Activated gamma-delta T cell treated with anti-CD3 and anti-CD28 coated beads, Interleukin-2, amount 50 U/mL, for 16 hours (primary cell): ENCODE measurements at regions not wholly inside any gene's neighbourhood (a gene's known extent, or its start where the extent isn't known, plus 50 kb on each side); places are given as distances from the start of the nearest gene placed in this dataset.
"Not testable (repeated sequence)": the region's sequence is repeated elsewhere in the genome, so short reads cannot be mapped to it uniquely, and the experiment has no call there.

Source experiments
- DNase-seq: peaks from one replicate; pipeline ENCODE4 v3.0.0-alpha.2; 2020; ENCODE audit warnings: low read depth

DNA sequence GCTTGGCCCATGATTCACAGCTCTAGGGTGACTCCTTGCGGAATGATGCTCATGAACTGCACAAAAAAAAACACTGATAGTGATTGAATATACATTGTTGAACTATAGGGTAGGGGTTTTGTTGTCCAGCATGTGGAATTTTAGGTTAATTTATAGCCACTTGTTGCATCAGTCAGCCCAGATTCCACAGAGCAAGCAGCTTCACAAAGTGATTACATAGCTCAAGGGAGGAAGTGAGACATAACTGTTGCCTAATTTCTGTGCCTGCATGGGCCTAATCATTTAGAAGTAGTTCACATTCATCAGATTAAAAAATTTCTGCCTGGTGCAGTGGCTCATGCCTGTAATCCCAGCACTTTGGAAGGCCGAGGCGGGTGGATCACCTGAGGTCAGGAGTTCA, 142.2 kb upstream of the ZNF722 start:
- not testable (repeated sequence) for DNase-seq

DNA sequence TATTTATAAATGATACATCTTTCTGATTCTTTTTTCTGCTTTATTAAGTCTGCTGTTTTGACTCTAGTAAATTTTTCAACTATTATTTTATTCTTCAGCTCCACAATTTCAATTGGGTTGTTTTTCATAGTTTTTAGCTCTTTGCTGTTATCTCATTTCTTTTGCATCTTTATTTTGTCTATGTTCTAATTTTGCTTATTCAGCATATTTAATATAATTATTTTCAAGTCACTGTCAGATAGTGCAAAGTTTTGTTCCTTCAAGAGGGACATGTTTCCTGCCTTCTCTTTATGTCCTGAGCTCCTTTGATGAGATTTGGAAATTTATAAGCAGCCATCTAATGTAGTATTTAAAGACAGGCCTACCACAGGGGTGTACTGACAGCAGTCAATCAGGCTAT, 131.5 kb upstream of the ZNF722 start:
- DNase-seq = no peak

DNA sequence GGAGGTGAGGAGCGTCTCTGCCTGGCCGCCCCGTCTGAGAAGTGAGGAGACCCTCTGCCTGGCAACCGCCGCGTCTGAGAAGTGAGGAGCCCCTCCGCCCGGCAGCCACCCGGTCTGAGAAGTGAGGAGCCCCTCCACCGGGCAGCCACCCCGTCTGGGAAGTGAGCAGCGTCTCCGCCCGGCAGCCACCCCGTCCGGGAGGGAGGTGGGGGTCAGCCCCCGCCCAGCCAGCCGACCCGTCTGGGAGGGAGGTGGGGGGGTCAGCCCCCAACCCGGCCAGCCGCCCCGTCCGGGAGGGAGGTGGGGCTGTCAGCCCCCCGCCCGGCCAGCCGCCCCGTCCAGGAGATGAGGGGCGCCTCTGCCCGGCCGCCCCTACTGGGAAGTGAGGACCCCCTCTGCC, 124.4 kb upstream of the ZNF722 start:
- not testable (repeated sequence) for DNase-seq

DNA sequence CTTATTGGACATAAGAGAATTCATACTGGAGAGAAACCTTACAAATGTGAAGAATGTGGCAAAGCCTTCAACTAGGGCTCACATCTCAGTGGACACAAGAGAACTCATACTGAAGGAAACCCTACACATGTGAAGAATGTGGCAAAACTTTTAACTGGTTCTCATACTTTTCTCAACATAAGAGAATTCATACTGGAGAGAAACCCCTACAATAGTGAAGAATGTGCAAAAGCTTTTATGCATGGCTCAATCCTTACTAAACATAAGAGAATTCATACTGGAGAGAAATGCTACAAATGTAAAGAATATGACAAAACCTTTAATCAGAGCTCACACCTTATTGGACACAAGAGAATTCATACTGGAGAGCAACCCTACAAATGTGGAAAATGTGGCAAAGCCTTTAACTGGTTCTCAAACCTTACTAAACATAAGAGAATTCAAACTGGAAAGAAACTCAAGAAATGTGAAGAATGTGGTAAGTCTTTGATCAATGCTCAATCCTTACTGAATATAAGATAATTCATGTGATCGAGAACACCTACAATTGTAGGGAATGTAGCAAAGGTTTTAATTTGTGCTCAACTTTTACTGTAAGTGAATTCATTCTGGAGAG, 121.8 kb upstream of the ZNF722 start:
- no peak for DNase-seq

DNA sequence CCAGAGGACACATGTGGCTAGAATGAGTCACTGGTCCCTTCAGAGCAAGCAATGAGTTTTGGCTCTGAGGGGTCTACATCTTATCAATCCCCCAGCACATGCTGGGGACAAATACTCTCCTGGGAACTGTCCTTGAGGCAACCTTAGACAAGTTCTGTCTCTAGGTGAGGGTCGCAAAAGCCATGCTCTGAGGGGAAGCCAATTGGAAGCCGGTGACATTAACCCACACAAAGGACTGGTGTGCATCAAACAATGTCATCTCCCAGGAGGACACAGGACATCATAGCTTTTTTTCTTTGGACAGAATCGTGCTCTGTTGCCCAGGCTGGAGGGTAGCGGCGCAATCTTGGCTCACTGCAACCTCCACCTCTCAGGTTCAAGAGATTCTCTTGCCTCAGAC, 111.6 kb upstream of the ZNF722 start:
- DNase-seq = no peak

DNA sequence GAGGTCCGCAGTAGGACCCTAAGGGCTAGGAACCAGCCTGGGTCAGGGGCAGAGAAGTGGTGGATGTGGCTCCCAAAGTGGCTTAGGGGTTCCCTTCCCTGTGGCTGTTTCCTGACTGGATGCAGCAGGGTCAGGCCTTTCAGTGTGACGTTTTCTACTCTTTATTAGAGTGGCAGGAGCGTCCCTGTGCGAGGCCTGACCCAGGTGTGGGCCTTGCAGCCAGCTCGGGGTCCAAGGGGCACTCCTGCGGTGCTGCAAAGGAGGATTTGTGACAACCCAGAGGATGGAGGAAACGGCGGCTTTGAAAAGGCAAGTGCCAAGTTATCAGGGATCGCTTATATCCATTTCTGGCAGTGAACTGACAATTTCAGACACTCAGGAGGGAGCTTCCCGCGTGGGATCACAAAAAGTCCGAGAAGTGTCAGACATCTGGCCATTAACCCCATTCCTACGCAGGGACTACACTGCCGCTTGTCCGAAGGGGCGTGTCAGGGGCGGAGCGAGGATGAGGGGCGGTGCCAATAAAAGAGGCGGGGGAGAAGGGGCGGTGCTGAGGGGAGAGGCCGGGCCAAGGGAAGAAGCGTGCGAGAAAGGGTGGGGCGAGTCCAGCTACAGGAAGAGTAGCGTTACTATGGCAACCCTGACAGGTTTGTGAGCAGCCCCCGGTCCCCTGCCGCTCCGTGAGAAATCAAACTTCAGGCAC, 98.8 kb upstream of the ZNF722 start:
- peak; percentile 74 for DNase-seq

DNA sequence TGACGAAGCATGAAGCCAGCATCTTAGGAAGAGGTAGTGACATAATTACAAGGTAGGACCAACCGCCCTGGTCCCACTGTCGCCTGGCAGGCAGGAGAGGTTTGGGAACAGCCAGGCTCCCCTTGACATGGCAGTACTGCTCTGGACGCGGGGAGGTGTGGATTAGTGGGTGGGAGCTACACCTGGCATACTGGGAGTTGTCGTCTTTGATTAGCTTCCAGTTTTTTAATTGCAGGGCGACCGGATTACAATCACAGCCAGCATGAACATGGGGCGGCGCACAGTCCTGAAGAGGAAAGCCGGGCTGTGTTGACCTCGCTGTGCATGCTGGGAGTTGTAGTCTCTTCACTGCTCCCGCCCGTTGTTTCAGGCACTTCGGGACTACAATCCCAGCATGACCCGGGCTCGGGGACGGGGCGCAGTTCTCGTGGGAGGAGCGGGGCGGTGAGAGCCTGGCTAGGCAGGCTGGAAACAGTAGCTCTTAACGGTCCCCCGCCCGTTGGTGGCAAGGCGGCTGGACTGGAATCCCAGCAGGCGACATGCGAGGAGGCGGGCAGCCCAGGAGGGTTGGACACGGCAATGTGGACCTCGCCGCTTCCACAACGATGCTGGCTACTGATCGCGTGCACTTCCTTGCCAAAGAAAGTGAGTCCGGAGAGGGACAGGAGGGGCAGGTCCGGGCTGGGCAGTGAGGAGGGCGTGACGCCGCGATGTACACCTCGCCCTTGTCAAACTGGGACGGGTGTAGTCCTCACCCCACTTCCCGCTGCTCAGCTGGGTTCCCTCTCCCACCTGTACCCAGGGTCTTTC, 98.0 kb upstream of the ZNF722 start:
- peak; percentile 84 for DNase-seq

DNA sequence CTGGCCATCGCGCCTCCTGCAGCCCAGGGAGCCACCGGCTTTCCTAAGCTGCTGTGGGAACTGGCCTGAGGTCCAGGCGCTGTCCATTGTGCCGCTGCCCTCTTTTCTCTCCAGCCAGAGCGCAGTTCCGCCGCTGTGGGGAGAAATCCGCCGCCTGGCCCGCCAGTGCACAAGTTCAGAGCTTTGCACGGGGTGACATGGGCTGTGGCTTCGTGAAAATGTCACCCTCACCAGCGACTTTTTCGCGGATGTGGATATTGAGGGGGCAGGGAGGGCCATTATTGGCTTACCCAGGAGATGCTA, 97.5 kb upstream of the ZNF722 start:
- DNase-seq = not testable (repeated sequence)

DNA sequence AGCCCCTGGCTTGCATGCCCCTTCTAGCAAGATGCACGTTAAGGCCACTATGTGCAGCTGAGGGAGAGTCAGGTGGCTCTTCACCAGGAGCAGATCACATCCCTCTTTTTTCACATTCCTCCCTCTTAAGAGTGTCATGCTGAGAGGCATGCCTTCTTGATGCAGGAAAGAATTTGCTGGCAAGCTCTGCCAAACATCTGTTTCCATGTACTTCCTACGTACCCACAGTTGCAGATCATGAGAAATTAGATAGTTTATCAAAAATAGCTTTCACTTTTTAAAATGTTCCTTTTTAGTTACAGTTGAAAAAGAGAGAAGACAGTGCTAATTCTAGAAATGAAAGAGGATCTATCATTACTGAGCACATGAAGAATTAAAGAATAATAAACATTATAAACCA, 79.7 kb upstream of the ZNF722 start:
- no peak for DNase-seq

DNA sequence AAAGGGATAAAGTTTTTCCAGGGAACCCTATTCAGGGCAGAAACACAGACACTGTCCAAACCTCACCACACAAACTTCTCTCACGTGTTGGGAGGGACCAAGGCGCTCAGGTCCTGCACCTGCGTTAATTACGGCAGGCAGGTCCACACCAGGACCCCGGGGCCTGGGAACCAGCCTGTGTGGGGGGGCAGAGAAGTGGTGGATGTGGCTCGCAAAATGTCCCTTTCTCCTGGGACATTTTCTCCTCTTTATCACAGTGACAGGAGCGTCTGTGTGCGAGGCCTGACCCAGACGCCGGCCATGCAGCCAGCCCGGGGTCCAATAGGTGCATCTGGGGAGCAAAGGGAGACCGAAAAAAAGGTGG, 73.4 kb upstream of the ZNF722 start:
- no peak for DNase-seq

DNA sequence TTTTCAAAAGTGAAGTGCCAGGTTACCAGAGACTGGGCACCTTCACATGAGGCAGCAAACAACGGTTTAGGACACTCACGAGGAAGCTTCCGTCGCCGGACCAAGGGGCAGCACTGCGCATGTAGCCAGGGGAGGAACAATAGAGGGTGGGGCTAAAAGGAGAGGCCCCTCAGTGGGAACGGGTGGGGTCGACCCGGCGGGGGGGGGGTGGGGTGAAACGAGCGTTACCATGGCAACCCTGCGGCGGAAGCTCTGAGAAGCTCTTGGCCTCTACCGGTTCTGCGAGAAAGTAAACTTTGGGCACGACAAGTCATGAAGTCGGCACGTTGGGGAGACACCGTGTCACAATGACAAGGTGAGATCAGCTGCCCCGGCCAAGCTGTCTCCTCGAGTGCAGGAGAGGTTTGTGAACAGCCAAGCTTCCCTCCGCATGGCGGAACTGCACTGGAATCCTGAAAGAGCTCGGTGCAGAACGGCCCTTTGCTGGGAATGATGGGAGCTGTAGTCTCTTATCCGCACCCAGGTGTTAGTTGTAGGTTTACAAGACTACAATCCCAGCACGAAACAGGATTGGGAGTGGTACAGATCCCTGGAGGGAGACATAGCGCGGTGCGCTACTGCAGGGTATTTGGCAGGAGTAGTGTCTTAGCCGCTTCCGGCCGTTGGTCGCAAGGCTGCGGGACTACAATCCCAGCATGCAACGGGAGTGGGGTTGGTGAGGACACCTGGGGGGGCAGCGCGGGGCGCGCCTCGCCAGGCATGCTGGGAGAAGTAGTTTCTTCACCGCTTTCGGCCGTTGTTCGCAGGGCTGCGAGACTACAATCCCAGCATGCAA, 72.8 kb upstream of the ZNF722 start:
- DNase-seq = peak; percentile 85

DNA sequence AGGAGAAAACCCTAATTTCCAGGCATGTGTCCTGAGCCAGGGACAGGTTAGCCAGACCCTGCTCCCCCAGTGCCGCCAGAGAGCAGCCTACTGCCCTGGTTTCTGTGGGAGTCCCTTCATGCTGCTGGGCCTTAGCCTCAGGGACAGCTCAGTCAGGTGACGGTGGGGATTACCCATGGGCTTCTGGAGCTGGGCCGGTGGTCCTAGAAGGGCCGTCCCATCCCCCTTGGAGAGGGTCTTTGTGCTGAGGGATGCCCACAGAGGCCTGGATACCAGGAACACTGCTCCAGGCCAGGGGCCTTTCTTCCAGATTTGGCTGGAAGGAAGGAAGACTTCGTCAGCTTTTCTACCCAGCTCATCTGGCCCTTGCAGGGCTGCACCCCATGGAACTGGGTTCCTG, 71.4 kb upstream of the ZNF722 start:
- DNase-seq = no peak

DNA sequence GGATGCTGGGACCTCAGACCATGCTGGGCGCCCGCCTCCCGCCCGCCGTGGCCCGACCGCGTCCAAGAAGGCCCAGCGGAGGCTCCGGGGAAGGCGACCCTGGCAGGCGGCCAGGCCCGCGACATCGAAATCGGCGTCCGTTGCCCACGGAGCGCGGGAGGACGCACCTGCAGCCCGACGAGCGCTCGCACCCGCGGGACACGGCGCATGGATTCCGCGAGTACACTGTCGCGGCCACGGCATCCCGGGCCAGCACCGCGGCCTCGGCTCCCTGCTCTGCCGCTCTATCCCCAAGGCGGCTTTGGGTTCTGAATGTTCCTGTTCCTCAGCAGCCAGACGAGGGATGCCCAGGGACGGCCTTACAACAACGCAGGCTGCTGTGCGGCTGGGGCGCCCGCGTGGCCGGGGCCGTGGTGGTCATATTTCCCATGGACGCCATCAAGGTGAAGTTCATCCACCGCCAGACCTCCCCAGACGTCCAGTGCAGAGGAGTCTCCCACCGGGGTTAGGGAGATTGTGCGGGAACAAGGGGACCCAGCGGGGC, 67.5 kb upstream of the ZNF722 start:
- no peak for DNase-seq

DNA sequence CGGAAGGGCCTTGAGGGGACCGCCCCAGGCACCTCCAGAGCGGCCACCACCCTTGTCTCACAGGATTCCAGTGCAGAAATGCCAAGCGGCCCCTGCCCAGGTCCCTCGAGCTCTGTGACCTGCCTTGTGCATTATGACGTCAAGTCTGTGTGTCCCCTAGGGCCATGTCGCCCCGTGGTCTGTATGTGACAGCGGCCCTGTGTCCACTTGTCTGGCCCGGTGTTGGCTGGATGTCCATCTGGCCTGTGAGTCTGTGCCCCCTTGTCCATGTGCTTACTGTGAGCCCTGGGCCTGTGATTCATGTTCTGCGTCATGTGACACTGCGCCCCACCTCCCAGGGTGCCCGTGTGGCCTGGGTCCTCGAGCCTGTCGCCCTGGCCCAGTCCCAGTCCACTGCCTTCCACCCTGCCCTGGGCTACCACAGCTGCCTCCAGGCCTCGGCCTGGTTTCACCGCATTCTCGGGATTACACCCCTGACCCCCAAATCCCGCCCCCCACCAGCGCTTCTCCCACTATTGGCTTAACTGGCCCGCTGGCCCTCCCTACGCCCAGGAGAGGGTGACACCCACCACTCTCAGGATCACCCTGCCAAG, 66.6 kb upstream of the ZNF722 start:
- no peak for DNase-seq
